ENCODE measurements at regions not wholly inside any gene's neighbourhood (a gene's known extent, or its start where the extent isn't known, plus 50 kb on each side); places are given as distances from the start of the nearest gene placed in this dataset.

GRCh38 chr9:23611869-23612268 is 214.2 kb downstream of the ELAVL2 start:
- Histone ChIP-seq H3K9me3 (replicated peaks in 1 of 2; ENCODE audit: control insufficient read depth in 2 of 2, insufficient read depth in 1 of 2, low read depth in 1 of 2, low read length in 2 of 2) (no peaks in the 10 kb centered on the region), H3K4ac (ENCODE audit: low read length) (no peak overlapping the region), H4K91ac (ENCODE audit: low read depth, low read length, poor library complexity) (no peak overlapping the region), H3K27me3 (ENCODE audit: control insufficient read depth in 3 of 3, insufficient read depth in 3 of 3, low read depth in 1 of 3, low read length in 3 of 3) (no peaks in the 10 kb centered on the region), H2BK12ac (ENCODE audit: low read length) (no peak overlapping the region), H3K36me3 (replicated peaks in 1 of 2; ENCODE audit: control insufficient read depth in 2 of 2, insufficient read depth in 2 of 2, low read length in 2 of 2) (no peaks in the 10 kb centered on the region), H3K27ac (replicated peaks; ENCODE audit: low read length) (no peak overlapping the region), H3K4me2 (ENCODE audit: insufficient read depth, low read length, poor library complexity, severe bottlenecking) (no peak overlapping the region), H3K18ac (ENCODE audit: low read length) (no peak overlapping the region), H3K9ac (ENCODE audit: low read depth, low read length, poor library complexity) (no peak overlapping the region), H2BK5ac (ENCODE audit: low read length) (no peak overlapping the region), H3K14ac (ENCODE audit: low read length) (no peak overlapping the region), H3K4me1 (ENCODE audit: control insufficient read depth in 2 of 2, insufficient read depth in 1 of 2, low read depth in 1 of 2, low read length in 2 of 2) (no peaks in the 10 kb centered on the region), H3K4me3 (ENCODE audit: low read length in 2 of 2) (no peak overlapping the region), H4K8ac (ENCODE audit: low read depth, low read length) (no peak overlapping the region), H2AK5ac (ENCODE audit: low read depth, low read length) (no peak overlapping the region), H3K79me1 (ENCODE audit: low read depth, low read length) (no peaks in the 10 kb centered on the region), H3K23ac (ENCODE audit: low read depth, low read length, poor library complexity) (no peak overlapping the region), H2BK15ac (ENCODE audit: low read length) (no peak overlapping the region), H2AFZ (ENCODE audit: low read length) (no peak overlapping the region), H2BK120ac (ENCODE audit: low read depth, low read length) (no peak overlapping the region)
- DNase-seq (ENCODE audit: low spot score): no peak
- WGBS, 2 donors (ENCODE audit: extremely low coverage in 2 of 2, insufficient read length in 2 of 2, insufficient replicate concordance in 1 of 2): no CpG with 5 or more reads among the region's 3 CpGs

GRCh38 chr9:23615569-23615968 is 210.5 kb downstream of the ELAVL2 start:
- H3K18ac ChIP-seq (ENCODE audit: low read length): no peak overlapping the region
- H3K14ac ChIP-seq (ENCODE audit: low read length): no peak overlapping the region
- H3K4ac ChIP-seq (ENCODE audit: low read length): no peak overlapping the region
- no peak overlapping the region for H2AFZ ChIP-seq (ENCODE audit: low read length)
- WGBS, 2 donors (ENCODE audit: extremely low coverage in 2 of 2, insufficient read length in 2 of 2, insufficient replicate concordance in 1 of 2): no CpG with 5 or more reads among the region's 6 CpGs
- no peak overlapping the region for H4K8ac ChIP-seq (ENCODE audit: low read depth, low read length)
- H3K27me3 ChIP-seq (ENCODE audit: control insufficient read depth in 3 of 3, insufficient read depth in 3 of 3, low read depth in 1 of 3, low read length in 3 of 3): no peaks in the 10 kb centered on the region
- H3K9me3 ChIP-seq (replicated peaks in 1 of 2; ENCODE audit: control insufficient read depth in 2 of 2, insufficient read depth in 1 of 2, low read depth in 1 of 2, low read length in 2 of 2): no peaks in the 10 kb centered on the region
- no peak overlapping the region for H2BK15ac ChIP-seq (ENCODE audit: low read length)
- H3K79me1 ChIP-seq (ENCODE audit: low read depth, low read length): no peaks in the 10 kb centered on the region
- H4K91ac ChIP-seq (ENCODE audit: low read depth, low read length, poor library complexity): no peak overlapping the region
- H2BK5ac ChIP-seq (ENCODE audit: low read length): no peak overlapping the region
- H2BK120ac ChIP-seq (ENCODE audit: low read depth, low read length): no peak overlapping the region
- peaks cover 0 to 10% of the 10 kb centered on the region in 2 donors for H3K36me3 ChIP-seq (replicated peaks in 1 of 2; ENCODE audit: control insufficient read depth in 2 of 2, insufficient read depth in 2 of 2, low read length in 2 of 2)
- H2AK5ac ChIP-seq (ENCODE audit: low read depth, low read length): no peak overlapping the region
- no peak overlapping the region for H3K27ac ChIP-seq (replicated peaks; ENCODE audit: low read length)
- no peaks in the 10 kb centered on the region for H3K4me1 ChIP-seq (ENCODE audit: control insufficient read depth in 2 of 2, insufficient read depth in 1 of 2, low read depth in 1 of 2, low read length in 2 of 2)
- DNase-seq (ENCODE audit: low spot score): no peak
- H3K9ac ChIP-seq (ENCODE audit: low read depth, low read length, poor library complexity): no peak overlapping the region
- H3K4me3 ChIP-seq (ENCODE audit: low read length in 2 of 2): no peak overlapping the region
- H3K23ac ChIP-seq (ENCODE audit: low read depth, low read length, poor library complexity): no peak overlapping the region
- H3K4me2 ChIP-seq (ENCODE audit: insufficient read depth, low read length, poor library complexity, severe bottlenecking): no peak overlapping the region
- no peak overlapping the region for H2BK12ac ChIP-seq (ENCODE audit: low read length)

- H2AK5ac ChIP-seq (ENCODE audit: low read depth, low read length): no peak overlapping the region
- no peak overlapping the region for H4K8ac ChIP-seq (ENCODE audit: low read depth, low read length)
- DNase-seq (ENCODE audit: low spot score): no peak
- no peaks in the 10 kb centered on the region for H3K79me1 ChIP-seq (ENCODE audit: low read depth, low read length)
- no peak overlapping the region for H3K4ac ChIP-seq (ENCODE audit: low read length)
- no peak overlapping the region for H3K18ac ChIP-seq (ENCODE audit: low read length)
- no peak overlapping the region for H2BK120ac ChIP-seq (ENCODE audit: low read depth, low read length)
- H4K91ac ChIP-seq (ENCODE audit: low read depth, low read length, poor library complexity): no peak overlapping the region
- H3K4me2 ChIP-seq (ENCODE audit: insufficient read depth, low read length, poor library complexity, severe bottlenecking): no peak overlapping the region
- H3K14ac ChIP-seq (ENCODE audit: low read length): no peak overlapping the region
- H3K36me3 ChIP-seq (replicated peaks in 1 of 2; ENCODE audit: control insufficient read depth in 2 of 2, insufficient read depth in 2 of 2, low read length in 2 of 2): peaks cover 0 to 10% of the 10 kb centered on the region in 2 donors
- H2BK12ac ChIP-seq (ENCODE audit: low read length): no peak overlapping the region
- no peak overlapping the region for H3K27ac ChIP-seq (replicated peaks; ENCODE audit: low read length)
- H3K9ac ChIP-seq (ENCODE audit: low read depth, low read length, poor library complexity): no peak overlapping the region
- H3K4me3 ChIP-seq (ENCODE audit: low read length in 2 of 2): no peak overlapping the region
- H3K4me1 ChIP-seq (ENCODE audit: control insufficient read depth in 2 of 2, insufficient read depth in 1 of 2, low read depth in 1 of 2, low read length in 2 of 2): peaks cover 2 to 4% of the 10 kb centered on the region in 2 donors
- H3K27me3 ChIP-seq (ENCODE audit: control insufficient read depth in 3 of 3, insufficient read depth in 3 of 3, low read depth in 1 of 3, low read length in 3 of 3): no peaks in the 10 kb centered on the region
- no peak overlapping the region for H2BK15ac ChIP-seq (ENCODE audit: low read length)
- no peaks in the 10 kb centered on the region for H3K9me3 ChIP-seq (replicated peaks in 1 of 2; ENCODE audit: control insufficient read depth in 2 of 2, insufficient read depth in 1 of 2, low read depth in 1 of 2, low read length in 2 of 2)
- WGBS, 2 donors (ENCODE audit: extremely low coverage in 2 of 2, insufficient read length in 2 of 2, insufficient replicate concordance in 1 of 2): no CpG with 5 or more reads among the region's 2 CpGs
- H3K23ac ChIP-seq (ENCODE audit: low read depth, low read length, poor library complexity): no peak overlapping the region
- no peak overlapping the region for H2AFZ ChIP-seq (ENCODE audit: low read length)
- no peak overlapping the region for H2BK5ac ChIP-seq (ENCODE audit: low read length)
These were observed 204.9 kb downstream of the ELAVL2 start for GRCh38 chr9:23621188-23621587.

DNA sequence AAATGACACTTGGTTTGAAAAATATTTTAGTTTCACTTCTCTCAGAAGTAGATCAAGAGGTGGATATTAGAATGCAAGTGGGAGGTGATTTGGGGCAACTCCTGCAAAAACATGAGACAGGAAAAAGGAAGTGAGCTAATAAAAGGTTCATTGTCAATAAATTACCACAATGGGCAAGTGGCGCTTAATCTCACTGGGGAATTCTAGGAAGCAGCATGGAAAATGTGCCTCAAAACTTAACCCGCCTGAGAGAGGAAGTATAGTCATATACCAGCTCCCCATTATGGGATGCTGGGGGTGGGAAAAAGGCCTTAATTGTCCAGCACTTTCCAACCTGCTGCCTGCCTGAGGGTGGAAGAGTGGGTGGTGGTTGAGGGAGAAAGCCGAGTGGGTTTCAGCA is 204.1 kb downstream of the ELAVL2 start:
- no peak overlapping the region for H2BK12ac ChIP-seq (ENCODE audit: low read length)
- no peak overlapping the region for H4K91ac ChIP-seq (ENCODE audit: low read depth, low read length, poor library complexity)
- no peak overlapping the region for H3K23ac ChIP-seq (ENCODE audit: low read depth, low read length, poor library complexity)
- no peak overlapping the region for H3K4me3 ChIP-seq (ENCODE audit: low read length in 2 of 2)
- no peaks in the 10 kb centered on the region for H3K79me1 ChIP-seq (ENCODE audit: low read depth, low read length)
- no peak overlapping the region for H2BK15ac ChIP-seq (ENCODE audit: low read length)
- H3K4me1 ChIP-seq (ENCODE audit: control insufficient read depth in 2 of 2, insufficient read depth in 1 of 2, low read depth in 1 of 2, low read length in 2 of 2): peaks cover 2 to 4% of the 10 kb centered on the region in 2 donors
- no peak overlapping the region for H2AK5ac ChIP-seq (ENCODE audit: low read depth, low read length)
- no peak overlapping the region for H3K4me2 ChIP-seq (ENCODE audit: insufficient read depth, low read length, poor library complexity, severe bottlenecking)
- no peak overlapping the region for H3K27ac ChIP-seq (replicated peaks; ENCODE audit: low read length)
- no peak overlapping the region for H2BK5ac ChIP-seq (ENCODE audit: low read length)
- whole genome bisulfite sequencing, 2 donors (ENCODE audit: extremely low coverage in 2 of 2, insufficient read length in 2 of 2, insufficient replicate concordance in 1 of 2): no CpG with 5 or more reads among the region's 3 CpGs
- H4K8ac ChIP-seq (ENCODE audit: low read depth, low read length): no peak overlapping the region
- H3K36me3 ChIP-seq (replicated peaks in 1 of 2; ENCODE audit: control insufficient read depth in 2 of 2, insufficient read depth in 2 of 2, low read length in 2 of 2): peaks cover 0 to 10% of the 10 kb centered on the region in 2 donors
- no peak for DNase-seq (ENCODE audit: low spot score)
- no peaks in the 10 kb centered on the region for H3K27me3 ChIP-seq (ENCODE audit: control insufficient read depth in 3 of 3, insufficient read depth in 3 of 3, low read depth in 1 of 3, low read length in 3 of 3)
- H3K18ac ChIP-seq (ENCODE audit: low read length): no peak overlapping the region
- no peaks in the 10 kb centered on the region for H3K9me3 ChIP-seq (replicated peaks in 1 of 2; ENCODE audit: control insufficient read depth in 2 of 2, insufficient read depth in 1 of 2, low read depth in 1 of 2, low read length in 2 of 2)
- H2AFZ ChIP-seq (ENCODE audit: low read length): no peak overlapping the region
- H3K14ac ChIP-seq (ENCODE audit: low read length): no peak overlapping the region
- no peak overlapping the region for H2BK120ac ChIP-seq (ENCODE audit: low read depth, low read length)
- no peak overlapping the region for H3K4ac ChIP-seq (ENCODE audit: low read length)
- no peak overlapping the region for H3K9ac ChIP-seq (ENCODE audit: low read depth, low read length, poor library complexity)
